ENCODE measurements at regions not wholly inside any gene's neighbourhood (a gene's known extent, or its start where the extent isn't known, plus 50 kb on each side); places are given as distances from the start of the nearest gene placed in this dataset.

GRCh38 chr9:78857373-78858225, 560.7 kb downstream of the PSAT1 start:
- in situ Hi-C loops (cut with HindIII; ENCODE audit: low pct_ligation_motif_present, low pct_unique_long_range_greater_than_20kb, low sequenced_read_pairs) = no loop called here

DNA sequence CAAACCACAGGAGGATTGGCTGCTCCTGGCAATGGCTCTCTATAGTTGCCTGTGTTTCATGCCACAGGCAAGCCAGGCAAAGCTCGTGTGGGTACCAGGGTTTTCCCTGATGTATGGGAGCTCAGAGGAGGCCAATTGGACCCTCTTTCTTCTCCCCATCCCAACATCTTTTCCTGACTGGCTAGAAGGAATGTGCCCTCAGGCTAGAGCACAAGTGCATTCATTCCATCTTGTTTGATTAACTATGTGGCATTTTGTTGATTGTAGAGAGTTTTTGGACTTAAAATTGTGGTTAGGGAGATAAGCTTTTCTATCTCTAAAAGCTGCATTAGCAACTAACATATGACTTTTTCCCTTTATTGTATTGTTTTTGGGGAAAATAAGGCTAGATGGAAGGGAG, 561.3 kb downstream of the PSAT1 start:
- DNase-seq = no peak
- in situ Hi-C loops (cut with HindIII; ENCODE audit: low pct_ligation_motif_present, low pct_unique_long_range_greater_than_20kb, low sequenced_read_pairs) = no loop called here

More at GRCh38 chr9:78857373-78858225, 560.7 kb downstream of the PSAT1 start:
- no peak for DNase-seq

- DNase-seq = no peak
- in situ Hi-C loops (cut with HindIII; ENCODE audit: low pct_ligation_motif_present, low pct_unique_long_range_greater_than_20kb, low sequenced_read_pairs) = no loop called here
Observed at GRCh38 chr9:78860801-78861475, 564.0 kb downstream of the PSAT1 start.

DNA sequence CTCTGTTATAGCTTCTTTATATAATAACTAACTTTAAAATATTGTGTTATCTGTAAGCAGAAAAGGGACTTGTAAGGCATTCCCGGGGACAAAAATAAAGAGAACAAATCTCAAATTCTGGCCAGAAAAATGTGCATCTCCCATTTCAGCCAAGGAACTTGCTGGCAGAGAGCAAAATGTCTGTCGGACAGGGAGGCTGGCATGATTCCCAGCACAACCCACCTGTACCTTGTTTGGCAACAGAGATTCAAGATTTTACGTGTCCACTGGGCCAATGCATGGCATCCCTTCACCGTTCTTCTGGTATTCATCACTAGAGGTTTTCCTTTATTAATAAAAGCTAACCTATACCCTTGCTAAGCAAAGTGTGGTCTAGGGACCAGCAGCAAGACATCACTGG, 566.6 kb downstream of the PSAT1 start:
- in situ Hi-C loops (cut with HindIII; ENCODE audit: low pct_ligation_motif_present, low pct_unique_long_range_greater_than_20kb, low sequenced_read_pairs) = no loop called here
- DNase-seq = no peak

GRCh38 chr9:78865737-78866136, 568.8 kb downstream of the PSAT1 start:
- DNase-seq = peak; percentile 17
- in situ Hi-C loops (cut with HindIII; ENCODE audit: low pct_ligation_motif_present, low pct_unique_long_range_greater_than_20kb, low sequenced_read_pairs) = no loop called here

- in situ Hi-C loops (cut with HindIII; ENCODE audit: low pct_ligation_motif_present, low pct_unique_long_range_greater_than_20kb, low sequenced_read_pairs) = no loop called here
- peak; percentile 96 for DNase-seq
Observed at GRCh38 chr9:78866207-78867132, 569.5 kb downstream of the PSAT1 start.

- peak; percentile 9 for DNase-seq
- in situ Hi-C loops (cut with HindIII; ENCODE audit: low pct_ligation_motif_present, low pct_unique_long_range_greater_than_20kb, low sequenced_read_pairs) = no loop called here
Observed at GRCh38 chr9:78871086-78871451, 574.1 kb downstream of the PSAT1 start.

DNA sequence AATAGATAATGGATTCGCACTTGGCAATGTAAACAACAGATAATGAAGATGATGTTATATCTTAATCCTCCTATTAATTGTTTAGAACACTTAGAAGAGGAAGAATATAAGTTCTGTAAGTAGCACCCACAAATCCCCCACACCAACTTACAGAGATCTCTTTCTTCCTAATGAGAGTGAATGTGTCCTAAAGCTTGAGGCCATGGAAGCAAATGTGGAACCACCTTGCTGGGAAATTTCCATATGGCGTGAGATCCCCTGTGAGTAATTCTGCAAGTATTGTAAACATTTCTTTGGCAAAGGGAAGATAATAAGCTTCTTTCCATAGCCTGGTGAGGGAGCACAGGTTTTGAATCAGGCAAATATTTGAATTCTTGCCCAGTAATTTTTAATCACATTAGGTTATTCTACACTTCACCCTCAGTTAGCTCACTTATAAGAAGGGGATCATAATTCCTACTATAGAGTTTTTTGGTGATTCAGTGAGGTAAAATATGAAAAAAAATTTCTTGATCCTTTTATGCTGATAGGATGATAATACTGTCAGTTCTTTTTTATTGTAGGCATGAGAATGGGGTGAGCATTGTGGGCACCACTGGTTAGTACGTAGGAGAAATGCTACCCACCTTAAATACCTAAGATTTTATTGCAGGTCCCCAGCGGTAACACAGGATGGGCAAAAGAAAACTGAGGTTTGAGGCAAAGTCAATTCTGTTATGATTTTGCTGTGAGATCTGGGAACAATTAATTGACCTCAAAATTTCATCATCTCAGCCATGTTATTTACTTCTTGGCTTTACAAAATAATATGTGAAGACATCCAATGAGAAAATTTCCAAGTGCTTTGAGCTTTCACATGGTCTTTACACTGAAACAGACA, 574.8 kb downstream of the PSAT1 start:
- in situ Hi-C loops (cut with HindIII; ENCODE audit: low pct_ligation_motif_present, low pct_unique_long_range_greater_than_20kb, low sequenced_read_pairs) = no loop called here
- peak; percentile 93 for DNase-seq

DNA sequence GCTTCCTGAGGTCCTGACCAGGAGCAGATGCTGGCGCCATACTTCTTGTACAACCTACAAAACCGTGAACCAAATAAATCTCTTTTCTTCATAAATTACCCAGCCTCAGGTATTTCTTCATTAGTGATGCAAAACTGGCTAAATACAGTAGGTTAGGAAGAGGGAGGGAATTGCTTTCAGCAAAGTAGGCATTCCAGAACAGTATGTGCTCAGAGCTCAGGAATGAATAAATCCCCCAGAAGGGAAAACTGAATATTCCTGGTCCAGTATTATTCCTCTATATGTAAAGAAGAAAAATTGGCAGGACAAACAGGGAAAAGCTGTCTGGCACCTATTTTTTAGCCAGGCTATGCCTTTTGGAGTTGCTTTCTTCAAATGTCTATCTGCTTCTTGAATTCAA, 577.1 kb downstream of the PSAT1 start:
- in situ Hi-C loops (cut with HindIII; ENCODE audit: low pct_ligation_motif_present, low pct_unique_long_range_greater_than_20kb, low sequenced_read_pairs) = no loop called here
- DNase-seq = no peak

DNA sequence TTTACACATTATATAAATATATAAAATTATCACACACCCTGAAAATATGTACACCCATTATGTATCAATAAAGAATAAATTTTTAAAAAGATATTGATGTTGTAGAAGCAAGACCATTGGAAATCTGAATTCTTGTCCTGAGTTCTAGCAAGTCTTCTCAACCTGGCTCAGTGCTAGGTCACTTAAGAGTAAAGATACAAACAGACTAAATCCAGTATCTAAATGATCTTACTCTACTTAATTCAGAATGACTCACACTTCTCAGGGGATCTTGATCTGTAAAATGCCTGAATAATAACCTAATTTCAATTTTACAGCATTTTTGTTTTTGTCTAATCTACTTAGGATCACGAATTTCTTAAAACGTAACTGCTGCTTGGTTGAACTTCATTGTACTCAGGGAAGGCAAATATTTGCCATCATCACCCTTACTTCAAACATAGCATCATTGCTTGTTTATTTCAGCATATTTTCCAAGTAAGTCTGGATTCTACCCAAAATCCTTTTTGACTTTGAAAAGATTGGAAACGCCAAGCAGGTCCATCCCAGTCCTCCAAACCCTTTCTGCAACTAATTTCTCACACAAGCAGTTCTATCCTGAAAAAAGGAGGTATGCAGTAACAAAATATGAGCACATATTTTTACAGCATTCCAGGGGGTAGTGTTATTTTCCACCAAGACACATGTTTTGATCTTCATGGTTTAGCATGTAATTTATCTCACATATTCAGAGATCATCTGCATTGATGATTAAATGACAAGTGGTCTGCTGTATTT, 582.6 kb downstream of the PSAT1 start:
- in situ Hi-C loops (cut with HindIII; ENCODE audit: low pct_ligation_motif_present, low pct_unique_long_range_greater_than_20kb, low sequenced_read_pairs) = no loop called here
- DNase-seq = no peak

DNA sequence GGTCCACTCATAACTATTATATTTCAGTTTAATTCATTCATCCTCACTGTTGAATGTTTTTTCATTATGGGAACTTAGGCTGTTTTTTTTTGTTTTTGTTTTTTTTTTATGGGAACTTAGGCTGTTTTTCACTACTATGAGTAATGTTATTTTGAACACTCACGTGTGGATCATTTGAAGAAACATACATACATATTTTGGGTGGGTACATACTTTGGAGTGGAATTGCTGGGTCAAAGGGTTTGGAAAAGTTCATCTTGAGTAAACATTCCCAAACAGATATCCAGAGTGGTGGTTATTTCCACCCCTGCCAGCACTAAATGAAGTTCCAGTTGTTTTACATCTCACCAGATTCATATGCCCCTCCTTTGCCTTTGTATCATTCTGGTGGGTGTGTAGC, 584.4 kb downstream of the PSAT1 start:
- DNase-seq = no peak
- in situ Hi-C loops (cut with HindIII; ENCODE audit: low pct_ligation_motif_present, low pct_unique_long_range_greater_than_20kb, low sequenced_read_pairs) = no loop called here

DNA sequence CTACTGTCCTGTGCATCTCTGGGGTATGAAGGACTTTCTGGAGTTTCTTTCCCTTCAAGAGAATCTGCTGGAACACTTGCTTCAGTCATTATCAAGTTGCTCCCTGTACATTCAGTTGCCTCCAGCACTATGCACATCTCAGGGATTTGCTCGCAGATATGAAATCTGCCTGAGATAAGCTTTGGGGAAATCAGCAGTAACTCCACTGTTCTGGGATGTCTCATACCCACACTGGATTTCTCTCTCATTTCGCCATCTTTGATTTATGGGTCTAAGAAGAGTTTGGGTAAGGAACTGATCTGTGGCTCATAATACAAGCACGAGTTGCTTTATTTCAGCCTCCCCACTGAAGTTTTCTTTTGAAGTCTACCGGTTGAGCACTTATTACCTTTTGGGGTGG, 585.6 kb downstream of the PSAT1 start:
- in situ Hi-C loops (cut with HindIII; ENCODE audit: low pct_ligation_motif_present, low pct_unique_long_range_greater_than_20kb, low sequenced_read_pairs) = no loop called here
- no peak for DNase-seq

GRCh38 chr9:78884611-78885150, 587.8 kb downstream of the PSAT1 start:
- in situ Hi-C loops (cut with HindIII; ENCODE audit: low pct_ligation_motif_present, low pct_unique_long_range_greater_than_20kb, low sequenced_read_pairs) = no loop called here
- DNase-seq = no peak

DNA sequence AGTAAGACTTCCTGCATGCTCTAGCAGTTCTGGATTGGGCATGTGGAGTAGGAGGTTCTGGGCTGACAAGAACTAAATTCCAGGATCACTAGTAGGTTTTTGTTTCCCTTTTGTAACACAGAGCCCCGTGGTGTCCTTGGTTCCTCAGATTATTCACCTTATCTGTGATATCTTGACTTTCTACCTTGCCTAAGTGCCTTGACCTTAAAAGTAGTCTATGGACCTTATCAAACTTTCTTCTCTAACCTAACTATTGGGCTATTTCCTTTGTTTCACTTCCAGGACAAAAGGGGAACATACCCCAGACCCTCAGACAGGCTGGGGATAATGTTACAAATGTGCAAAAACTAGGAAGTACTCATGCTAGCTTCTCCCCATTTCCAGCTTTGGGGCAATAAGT, 595.3 kb downstream of the PSAT1 start:
- in situ Hi-C loops (cut with HindIII; ENCODE audit: low pct_ligation_motif_present, low pct_unique_long_range_greater_than_20kb, low sequenced_read_pairs) = no loop called here

GRCh38 chr9:78892769-78893168, 595.8 kb downstream of the PSAT1 start:
- in situ Hi-C loops (cut with HindIII; ENCODE audit: low pct_ligation_motif_present, low pct_unique_long_range_greater_than_20kb, low sequenced_read_pairs) = no loop called here
- DNase-seq = no peak

More for the DNA sequence above, 595.3 kb downstream of the PSAT1 start:
- no peak for DNase-seq

GRCh38 chr9:78893774-78894401, 597.0 kb downstream of the PSAT1 start:
- DNase-seq = no peak
- in situ Hi-C loops (cut with HindIII; ENCODE audit: low pct_ligation_motif_present, low pct_unique_long_range_greater_than_20kb, low sequenced_read_pairs) = no loop called here

DNA sequence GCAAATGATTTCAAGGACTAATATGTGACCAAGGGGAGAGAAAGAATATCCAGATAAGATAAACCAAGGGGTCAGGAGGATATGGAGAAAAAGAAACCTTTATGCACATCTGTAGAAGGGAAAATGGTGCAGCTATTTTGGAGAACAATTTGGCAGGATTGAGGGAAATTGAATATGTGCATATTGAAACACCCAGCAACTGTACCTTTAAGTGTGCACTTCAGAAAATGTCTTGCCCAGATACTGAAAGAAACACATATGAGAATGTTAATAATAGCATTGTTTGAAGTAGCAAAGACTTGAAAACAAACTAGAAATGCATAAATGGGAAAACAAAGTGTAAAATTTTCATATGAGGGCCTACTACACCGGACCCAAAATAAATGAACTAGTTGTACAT, 599.6 kb downstream of the PSAT1 start:
- in situ Hi-C loops (cut with HindIII; ENCODE audit: low pct_ligation_motif_present, low pct_unique_long_range_greater_than_20kb, low sequenced_read_pairs) = no loop called here
- DNase-seq = no peak
